A549 (cell line): ENCODE measurements at regions not wholly inside any gene's neighbourhood (a gene's known extent, or its start where the extent isn't known, plus 50 kb on each side); places are given as distances from the start of the nearest gene placed in this dataset.

Experiments used
- CTCF ChIP-seq: fragments of >200 bp; sonication (Bioruptor Twin); formaldehyde crosslinking; IDR thresholded peaks from 3 replicates; pipeline ENCODE4 v1.5.1; 2016
- EP300 ChIP-seq, 2 experiments: fragments of >200 bp; sonication (Bioruptor Twin); formaldehyde crosslinking; IDR thresholded peaks; 2 replicates in 1 of 2; 3 replicates in 1 of 2; pipeline ENCODE4 v1.6.1; 2016 to 2017
- SMC3 ChIP-seq: fragments of >200 bp; sonication (Bioruptor Twin); formaldehyde crosslinking; IDR thresholded peaks from 3 replicates; pipeline ENCODE4 v1.6.1; 2018; ENCODE audit warnings: inconsistent platforms

GRCh38 chr4:179195887-179196286, 1753.7 kb upstream of the AGA start:
- TF ChIP-seq CTCF (no peak), EP300 (IDR thresholded peaks at IDR 0.05) (no peak), SMC3 (no peak)
